ENCODE measurements at regions not wholly inside any gene's neighbourhood (a gene's known extent, or its start where the extent isn't known, plus 50 kb on each side); places are given as distances from the start of the nearest gene placed in this dataset.

GRCh38 chr5:172569861-172570558, 71.1 kb upstream of the NEURL1B start:
- DNase-seq, result no peak

DNA sequence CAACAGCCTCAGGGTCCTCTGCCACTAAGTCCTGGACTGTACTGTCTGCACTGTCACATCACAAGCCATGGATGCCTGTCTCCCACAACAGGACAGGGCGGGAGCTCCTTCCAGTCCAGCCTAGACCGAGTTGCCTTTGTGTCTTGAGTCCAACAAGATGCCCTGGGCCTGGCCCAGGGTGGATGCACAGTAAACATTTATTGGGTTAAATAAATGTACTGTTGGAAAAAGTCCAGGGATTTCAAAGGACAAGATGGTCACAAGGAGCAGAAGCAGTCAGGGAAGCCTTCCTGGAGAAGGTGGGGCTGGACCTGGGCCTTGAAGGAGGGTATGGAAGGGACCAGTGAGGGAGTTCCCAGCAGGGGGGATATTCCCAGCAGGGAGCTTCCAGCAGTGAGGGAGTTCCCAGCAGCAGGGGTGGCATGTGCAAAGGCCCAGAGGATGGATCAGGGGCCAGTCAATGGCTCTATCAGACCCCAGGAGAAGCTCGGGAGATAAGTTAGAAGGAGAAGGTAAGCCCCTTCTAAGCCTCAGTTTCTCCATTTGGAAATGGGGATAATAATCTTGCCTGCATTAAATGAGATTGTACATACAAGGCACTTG, 72.7 kb upstream of the NEURL1B start:
- DNase-seq, result no peak

DNA sequence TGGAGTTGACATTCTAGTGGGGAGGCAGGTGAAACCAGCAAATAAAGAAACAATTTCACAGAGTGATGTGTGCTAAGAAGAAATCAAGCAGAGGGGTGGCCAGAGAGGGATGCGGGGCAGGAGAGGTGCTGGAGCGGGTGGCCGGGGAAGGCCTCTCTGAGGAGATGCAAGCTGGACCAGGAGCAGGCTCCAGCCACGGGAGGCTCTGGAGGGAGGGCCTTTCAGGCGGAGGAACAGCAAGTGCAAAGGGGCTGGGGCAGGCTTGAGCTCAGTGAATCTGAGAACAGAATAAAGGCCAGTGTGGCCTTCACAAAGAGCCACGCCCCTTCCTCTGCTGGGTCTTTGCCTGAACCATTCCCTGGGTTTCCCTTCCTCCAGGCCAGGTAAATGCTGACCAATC, 73.2 kb upstream of the NEURL1B start:
- DNase-seq, result no peak

GRCh38 chr5:172567294-172567693, 73.8 kb upstream of the NEURL1B start:
- DNase-seq, result no peak

DNA sequence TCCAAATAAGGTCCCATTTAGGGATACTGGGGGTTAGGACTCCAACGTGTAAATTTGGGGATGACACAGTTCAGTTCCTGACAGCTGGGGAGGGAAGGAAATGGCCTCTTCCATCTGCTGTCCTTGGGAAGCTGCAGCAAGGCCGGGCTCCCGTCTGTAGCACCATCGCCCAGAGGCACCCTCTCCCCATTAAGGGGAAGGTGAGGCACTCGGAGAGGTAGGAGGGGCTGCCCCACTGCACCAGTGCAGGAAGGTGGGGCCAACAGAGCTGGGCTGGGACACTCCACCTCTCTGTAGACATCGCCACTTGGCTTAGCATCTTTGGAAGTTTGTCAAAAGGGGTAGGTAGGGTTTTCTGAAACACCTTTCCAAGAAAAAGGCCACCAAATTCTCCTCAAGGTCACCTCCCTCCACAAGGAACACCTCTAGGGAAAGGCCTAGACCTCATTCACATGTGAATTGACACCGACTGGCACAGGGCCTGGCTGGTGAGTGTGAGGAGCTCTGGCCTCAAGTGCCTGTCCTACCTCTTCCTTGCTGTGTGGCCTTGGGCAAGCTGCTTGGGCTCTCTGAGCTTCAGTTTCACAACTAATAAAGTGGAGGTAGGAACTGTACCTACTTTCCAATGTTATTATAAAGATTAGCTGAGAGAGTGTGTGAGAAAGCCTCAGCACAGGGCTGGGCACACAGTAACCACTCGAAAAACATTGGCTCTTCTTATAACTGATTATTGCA, 75.0 kb upstream of the NEURL1B start:
- no peak for DNase-seq

- DNase-seq, result no peak
These were observed 75.6 kb upstream of the NEURL1B start for GRCh38 chr5:172565455-172565854.

- no peak for DNase-seq
These were observed 76.2 kb upstream of the NEURL1B start for GRCh38 chr5:172564883-172565282.

DNA sequence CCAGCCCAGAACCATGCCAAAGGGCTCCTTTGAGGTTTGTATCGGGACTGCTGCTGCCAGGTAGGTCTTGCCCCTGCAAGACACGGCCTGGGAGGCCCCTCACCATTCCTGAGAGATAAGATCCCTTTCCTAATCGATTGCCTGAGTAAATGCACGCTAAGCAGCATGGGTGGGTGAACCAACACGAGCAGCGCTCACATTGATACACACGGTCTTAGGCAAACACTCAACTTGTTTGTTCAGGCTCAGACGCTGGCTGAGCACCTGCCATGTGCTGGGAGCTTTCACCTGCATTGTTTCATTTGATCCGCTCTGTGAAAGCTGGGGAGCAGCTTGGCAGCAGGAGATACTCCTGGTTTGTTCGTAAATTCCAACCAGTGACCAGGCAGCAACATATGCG, 76.9 kb upstream of the NEURL1B start:
- DNase-seq, result peak in 1 of 2 donors; percentile 47

- DNase-seq, result no peak
These were observed 78.6 kb upstream of the NEURL1B start for GRCh38 chr5:172562443-172562842.

DNA sequence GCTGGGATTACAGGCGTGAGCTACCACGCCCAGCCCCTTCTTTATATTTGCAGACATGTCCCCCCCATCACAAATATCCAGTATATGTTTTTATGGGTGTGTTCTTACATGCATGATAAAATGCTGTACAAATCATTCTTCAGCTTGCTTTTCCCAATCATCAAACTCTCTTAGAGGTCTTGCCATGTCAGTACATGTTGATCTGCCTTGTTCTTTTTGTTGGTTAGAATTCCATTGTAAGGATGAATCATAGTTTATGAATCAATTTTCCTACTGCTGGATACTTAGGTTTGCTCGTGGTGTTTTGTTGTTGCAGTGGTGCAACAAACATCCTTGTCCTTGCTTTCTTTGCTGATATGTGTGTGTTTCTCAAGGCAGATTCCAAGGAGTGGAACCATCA, 79.9 kb upstream of the NEURL1B start:
- no peak for DNase-seq

- DNase-seq, result peak; percentile 89
These were observed 81.8 kb upstream of the NEURL1B start for GRCh38 chr5:172559004-172559932.

- DNase-seq, result no peak
These were observed 82.7 kb upstream of the NEURL1B start for GRCh38 chr5:172558076-172558976.

GRCh38 chr5:172556971-172557461, 84.0 kb upstream of the NEURL1B start:
- peak; percentile 32 to 45 for DNase-seq

- DNase-seq, result no peak
These were observed 84.8 kb upstream of the NEURL1B start for GRCh38 chr5:172556262-172556661.

GRCh38 chr5:172554562-172554961, 86.5 kb upstream of the NEURL1B start:
- no peak for DNase-seq

DNA sequence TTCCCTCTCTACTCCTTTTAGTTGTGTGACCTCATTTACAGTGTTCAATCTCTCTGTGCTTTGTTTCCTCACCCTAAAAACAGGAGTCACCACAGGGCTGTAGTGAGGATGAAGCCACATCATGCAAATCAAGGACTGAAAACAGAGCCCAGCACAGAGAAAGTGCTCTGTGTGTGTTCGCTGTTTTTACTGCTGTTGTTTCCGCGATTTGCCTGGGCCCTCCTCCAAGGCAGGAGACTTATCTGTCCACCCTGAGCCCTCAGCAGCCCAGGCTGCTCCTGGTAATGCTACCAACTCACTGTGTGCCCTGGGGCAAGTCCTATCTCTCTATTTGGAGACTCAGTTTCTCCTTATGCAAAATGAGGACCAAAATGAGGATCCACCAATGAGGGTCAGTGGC, 87.2 kb upstream of the NEURL1B start:
- DNase-seq, result no peak

- DNase-seq, result no peak
These were observed 87.9 kb upstream of the NEURL1B start for GRCh38 chr5:172553167-172553566.

DNA sequence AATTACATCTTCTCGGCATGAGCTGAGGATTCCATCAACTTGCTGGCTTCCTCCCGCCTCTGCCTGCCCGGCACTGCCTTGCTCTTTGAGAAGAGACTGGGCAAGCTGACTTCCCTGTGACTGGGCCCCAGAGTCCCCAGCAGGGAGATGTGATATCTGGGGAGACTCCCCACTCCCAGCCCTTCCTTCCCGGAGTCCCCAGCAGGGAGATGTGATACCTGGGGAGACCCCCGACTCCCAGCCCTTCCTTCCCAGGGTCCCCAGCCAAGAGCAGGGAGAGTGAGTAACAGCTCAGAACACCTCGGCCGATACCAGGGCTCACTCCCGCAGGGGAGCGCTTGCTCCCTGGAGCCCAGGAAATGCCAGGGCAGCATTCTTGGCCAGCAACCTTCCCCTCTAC, 90.1 kb upstream of the NEURL1B start:
- DNase-seq, result no peak

GRCh38 chr5:172550096-172550765, 90.8 kb upstream of the NEURL1B start:
- DNase-seq, result no peak

DNA sequence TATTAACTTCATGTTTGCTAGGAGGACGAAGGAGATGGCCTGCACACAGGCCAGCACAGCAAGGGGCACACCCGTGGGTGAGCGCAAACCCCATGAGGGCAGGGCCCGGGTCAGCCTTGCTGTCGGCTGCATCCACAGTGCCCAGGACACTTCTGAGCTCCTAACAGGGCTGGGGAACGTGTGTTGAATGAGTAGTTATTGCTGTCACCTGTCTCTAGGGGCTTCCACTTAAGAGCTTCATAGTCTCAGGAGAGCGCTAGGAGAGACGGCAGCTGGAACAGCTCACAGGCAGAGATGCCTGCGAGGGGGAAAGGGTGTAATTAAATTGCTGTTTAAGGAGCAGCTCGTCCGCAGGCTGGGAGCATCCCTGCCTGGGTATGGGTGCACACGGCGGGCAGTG, 91.4 kb upstream of the NEURL1B start:
- DNase-seq, result no peak

All from right lung (tissue), 2 donors.